ENCODE measurements at regions not wholly inside any gene's neighbourhood (a gene's known extent, or its start where the extent isn't known, plus 50 kb on each side); places are given as distances from the start of the nearest gene placed in this dataset.

DNA sequence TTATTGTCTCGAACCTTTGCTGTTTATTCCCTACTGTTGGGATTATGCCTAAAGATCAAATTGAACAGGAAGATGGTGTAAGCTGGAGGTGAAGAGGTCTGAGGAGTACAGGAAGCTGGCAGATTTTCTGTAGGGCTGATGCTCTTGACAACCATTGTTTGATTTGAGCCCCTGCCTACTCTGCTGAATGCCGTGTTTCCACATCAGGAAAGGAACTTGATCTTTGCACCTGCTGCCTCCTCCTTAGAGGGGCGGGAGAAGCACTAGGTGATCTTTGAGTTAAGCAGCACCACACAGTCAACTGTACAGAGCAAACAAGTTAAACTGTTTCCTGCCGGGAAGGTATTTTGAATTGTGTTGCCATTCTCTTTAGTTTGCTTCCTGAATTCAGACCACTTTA is 364.6 kb upstream of the EPHA6 start:
- no peak overlapping the region for H3K27ac Mint-ChIP-seq
- no peak overlapping the region for H3K4me3 ChIP-seq
- H3K4me3 Mint-ChIP-seq = no peak overlapping the region
- no peaks in the 10 kb centered on the region for H3K4me1 ChIP-seq (ENCODE audit: insufficient read depth)
- H3K4me2 ChIP-seq = no peak overlapping the region
- no peaks in the 10 kb centered on the region for H3K27me3 ChIP-seq (ENCODE audit: insufficient read depth)
- DNase-seq (ENCODE audit: low spot score) (peak; percentile 36), ATAC-seq (peak; percentile 79)
- H3K36me3 ChIP-seq (ENCODE audit: insufficient read depth) = no peaks in the 10 kb centered on the region
- H3K9me2 ChIP-seq (ENCODE audit: insufficient read depth) = no peaks in the 10 kb centered on the region
- H3K4me1 Mint-ChIP-seq = peaks cover 20% of the 10 kb centered on the region
- H3F3A ChIP-seq (replicated peaks; ENCODE audit: low read depth) = no peaks in the 10 kb centered on the region
- H2AFZ ChIP-seq = no peak overlapping the region
- no peak overlapping the region for H3K27ac ChIP-seq (ENCODE audit: low read depth)
- H3K9me3 Mint-ChIP-seq = no peaks in the 10 kb centered on the region; the same call in 2 of the 3 replicates
- no peaks in the 10 kb centered on the region for H3K79me2 ChIP-seq (replicated peaks; ENCODE audit: insufficient read depth)
- peaks cover 2% of the 10 kb centered on the region for H3K27me3 Mint-ChIP-seq (ENCODE audit: insufficient read depth, low read depth, poor library complexity)
- H4K20me1 ChIP-seq (replicated peaks; ENCODE audit: insufficient read depth) = no peaks in the 10 kb centered on the region
- no peak for TF ChIP-seq EZH2phosphoT487 (IDR thresholded peaks at IDR 0.05; ENCODE audit: unreplicated experiment)
- TF ChIP-seq ZNF114 (CRISPR knock-in tag; IDR thresholded peaks at IDR 0.05) = no peak
- TF ChIP-seq, protein P1, sequence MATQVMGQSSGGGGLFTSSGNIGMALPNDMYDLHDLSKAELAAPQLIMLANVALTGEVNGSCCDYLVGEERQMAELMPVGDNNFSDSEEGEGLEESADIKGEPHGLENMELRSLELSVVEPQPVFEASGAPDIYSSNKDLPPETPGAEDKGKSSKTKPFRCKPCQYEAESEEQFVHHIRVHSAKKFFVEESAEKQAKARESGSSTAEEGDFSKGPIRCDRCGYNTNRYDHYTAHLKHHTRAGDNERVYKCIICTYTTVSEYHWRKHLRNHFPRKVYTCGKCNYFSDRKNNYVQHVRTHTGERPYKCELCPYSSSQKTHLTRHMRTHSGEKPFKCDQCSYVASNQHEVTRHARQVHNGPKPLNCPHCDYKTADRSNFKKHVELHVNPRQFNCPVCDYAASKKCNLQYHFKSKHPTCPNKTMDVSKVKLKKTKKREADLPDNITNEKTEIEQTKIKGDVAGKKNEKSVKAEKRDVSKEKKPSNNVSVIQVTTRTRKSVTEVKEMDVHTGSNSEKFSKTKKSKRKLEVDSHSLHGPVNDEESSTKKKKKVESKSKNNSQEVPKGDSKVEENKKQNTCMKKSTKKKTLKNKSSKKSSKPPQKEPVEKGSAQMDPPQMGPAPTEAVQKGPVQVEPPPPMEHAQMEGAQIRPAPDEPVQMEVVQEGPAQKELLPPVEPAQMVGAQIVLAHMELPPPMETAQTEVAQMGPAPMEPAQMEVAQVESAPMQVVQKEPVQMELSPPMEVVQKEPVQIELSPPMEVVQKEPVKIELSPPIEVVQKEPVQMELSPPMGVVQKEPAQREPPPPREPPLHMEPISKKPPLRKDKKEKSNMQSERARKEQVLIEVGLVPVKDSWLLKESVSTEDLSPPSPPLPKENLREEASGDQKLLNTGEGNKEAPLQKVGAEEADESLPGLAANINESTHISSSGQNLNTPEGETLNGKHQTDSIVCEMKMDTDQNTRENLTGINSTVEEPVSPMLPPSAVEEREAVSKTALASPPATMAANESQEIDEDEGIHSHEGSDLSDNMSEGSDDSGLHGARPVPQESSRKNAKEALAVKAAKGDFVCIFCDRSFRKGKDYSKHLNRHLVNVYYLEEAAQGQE (IDR thresholded peaks at IDR 0.05; ENCODE audit: unreplicated experiment) = no peak
- TF ChIP-seq, protein P2, sequence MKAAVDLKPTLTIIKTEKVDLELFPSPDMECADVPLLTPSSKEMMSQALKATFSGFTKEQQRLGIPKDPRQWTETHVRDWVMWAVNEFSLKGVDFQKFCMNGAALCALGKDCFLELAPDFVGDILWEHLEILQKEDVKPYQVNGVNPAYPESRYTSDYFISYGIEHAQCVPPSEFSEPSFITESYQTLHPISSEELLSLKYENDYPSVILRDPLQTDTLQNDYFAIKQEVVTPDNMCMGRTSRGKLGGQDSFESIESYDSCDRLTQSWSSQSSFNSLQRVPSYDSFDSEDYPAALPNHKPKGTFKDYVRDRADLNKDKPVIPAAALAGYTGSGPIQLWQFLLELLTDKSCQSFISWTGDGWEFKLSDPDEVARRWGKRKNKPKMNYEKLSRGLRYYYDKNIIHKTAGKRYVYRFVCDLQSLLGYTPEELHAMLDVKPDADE (IDR thresholded peaks at IDR 0.05) = no peak
- TF ChIP-seq STAT1 (IDR thresholded peaks at IDR 0.05; ENCODE audit: unreplicated experiment) = no peak
- no peak for TF ChIP-seq NANOG (IDR thresholded peaks at IDR 0.05; ENCODE audit: borderline replicate concordance)
- no peak for TF ChIP-seq JUNB (IDR thresholded peaks at IDR 0.05; ENCODE audit: unreplicated experiment)
- TF ChIP-seq, protein P3, sequence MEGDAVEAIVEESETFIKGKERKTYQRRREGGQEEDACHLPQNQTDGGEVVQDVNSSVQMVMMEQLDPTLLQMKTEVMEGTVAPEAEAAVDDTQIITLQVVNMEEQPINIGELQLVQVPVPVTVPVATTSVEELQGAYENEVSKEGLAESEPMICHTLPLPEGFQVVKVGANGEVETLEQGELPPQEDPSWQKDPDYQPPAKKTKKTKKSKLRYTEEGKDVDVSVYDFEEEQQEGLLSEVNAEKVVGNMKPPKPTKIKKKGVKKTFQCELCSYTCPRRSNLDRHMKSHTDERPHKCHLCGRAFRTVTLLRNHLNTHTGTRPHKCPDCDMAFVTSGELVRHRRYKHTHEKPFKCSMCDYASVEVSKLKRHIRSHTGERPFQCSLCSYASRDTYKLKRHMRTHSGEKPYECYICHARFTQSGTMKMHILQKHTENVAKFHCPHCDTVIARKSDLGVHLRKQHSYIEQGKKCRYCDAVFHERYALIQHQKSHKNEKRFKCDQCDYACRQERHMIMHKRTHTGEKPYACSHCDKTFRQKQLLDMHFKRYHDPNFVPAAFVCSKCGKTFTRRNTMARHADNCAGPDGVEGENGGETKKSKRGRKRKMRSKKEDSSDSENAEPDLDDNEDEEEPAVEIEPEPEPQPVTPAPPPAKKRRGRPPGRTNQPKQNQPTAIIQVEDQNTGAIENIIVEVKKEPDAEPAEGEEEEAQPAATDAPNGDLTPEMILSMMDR (conservative IDR thresholded peaks at IDR 0.05; ENCODE audit: low read depth in 2 of 2) = no peak
- TF ChIP-seq, protein P4, sequence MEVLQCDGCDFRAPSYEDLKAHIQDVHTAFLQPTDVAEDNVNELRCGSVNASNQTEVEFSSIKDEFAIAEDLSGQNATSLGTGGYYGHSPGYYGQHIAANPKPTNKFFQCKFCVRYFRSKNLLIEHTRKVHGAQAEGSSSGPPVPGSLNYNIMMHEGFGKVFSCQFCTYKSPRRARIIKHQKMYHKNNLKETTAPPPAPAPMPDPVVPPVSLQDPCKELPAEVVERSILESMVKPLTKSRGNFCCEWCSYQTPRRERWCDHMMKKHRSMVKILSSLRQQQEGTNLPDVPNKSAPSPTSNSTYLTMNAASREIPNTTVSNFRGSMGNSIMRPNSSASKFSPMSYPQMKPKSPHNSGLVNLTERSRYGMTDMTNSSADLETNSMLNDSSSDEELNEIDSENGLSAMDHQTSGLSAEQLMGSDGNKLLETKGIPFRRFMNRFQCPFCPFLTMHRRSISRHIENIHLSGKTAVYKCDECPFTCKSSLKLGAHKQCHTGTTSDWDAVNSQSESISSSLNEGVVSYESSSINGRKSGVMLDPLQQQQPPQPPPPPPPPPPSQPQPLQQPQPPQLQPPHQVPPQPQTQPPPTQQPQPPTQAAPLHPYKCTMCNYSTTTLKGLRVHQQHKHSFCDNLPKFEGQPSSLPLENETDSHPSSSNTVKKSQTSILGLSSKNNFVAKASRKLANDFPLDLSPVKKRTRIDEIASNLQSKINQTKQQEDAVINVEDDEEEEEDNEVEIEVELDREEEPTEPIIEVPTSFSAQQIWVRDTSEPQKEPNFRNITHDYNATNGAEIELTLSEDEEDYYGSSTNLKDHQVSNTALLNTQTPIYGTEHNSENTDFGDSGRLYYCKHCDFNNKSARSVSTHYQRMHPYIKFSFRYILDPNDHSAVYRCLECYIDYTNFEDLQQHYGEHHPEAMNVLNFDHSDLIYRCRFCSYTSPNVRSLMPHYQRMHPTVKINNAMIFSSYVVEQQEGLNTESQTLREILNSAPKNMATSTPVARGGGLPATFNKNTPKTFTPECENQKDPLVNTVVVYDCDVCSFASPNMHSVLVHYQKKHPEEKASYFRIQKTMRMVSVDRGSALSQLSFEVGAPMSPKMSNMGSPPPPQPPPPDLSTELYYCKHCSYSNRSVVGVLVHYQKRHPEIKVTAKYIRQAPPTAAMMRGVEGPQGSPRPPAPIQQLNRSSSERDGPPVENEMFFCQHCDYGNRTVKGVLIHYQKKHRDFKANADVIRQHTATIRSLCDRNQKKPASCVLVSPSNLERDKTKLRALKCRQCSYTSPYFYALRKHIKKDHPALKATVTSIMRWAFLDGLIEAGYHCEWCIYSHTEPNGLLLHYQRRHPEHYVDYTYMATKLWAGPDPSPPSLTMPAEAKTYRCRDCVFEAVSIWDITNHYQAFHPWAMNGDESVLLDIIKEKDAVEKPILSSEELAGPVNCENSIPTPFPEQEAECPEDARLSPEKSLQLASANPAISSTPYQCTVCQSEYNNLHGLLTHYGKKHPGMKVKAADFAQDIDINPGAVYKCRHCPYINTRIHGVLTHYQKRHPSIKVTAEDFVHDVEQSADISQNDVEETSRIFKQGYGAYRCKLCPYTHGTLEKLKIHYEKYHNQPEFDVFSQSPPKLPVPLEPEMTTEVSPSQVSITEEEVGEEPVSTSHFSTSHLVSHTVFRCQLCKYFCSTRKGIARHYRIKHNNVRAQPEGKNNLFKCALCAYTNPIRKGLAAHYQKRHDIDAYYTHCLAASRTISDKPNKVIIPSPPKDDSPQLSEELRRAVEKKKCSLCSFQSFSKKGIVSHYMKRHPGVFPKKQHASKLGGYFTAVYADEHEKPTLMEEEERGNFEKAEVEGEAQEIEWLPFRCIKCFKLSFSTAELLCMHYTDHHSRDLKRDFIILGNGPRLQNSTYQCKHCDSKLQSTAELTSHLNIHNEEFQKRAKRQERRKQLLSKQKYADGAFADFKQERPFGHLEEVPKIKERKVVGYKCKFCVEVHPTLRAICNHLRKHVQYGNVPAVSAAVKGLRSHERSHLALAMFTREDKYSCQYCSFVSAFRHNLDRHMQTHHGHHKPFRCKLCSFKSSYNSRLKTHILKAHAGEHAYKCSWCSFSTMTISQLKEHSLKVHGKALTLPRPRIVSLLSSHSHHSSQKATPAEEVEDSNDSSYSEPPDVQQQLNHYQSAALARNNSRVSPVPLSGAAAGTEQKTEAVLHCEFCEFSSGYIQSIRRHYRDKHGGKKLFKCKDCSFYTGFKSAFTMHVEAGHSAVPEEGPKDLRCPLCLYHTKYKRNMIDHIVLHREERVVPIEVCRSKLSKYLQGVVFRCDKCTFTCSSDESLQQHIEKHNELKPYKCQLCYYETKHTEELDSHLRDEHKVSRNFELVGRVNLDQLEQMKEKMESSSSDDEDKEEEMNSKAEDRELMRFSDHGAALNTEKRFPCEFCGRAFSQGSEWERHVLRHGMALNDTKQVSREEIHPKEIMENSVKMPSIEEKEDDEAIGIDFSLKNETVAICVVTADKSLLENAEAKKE (CRISPR knock-in tag; IDR thresholded peaks at IDR 0.05) = no peak
- TF ChIP-seq CREB1 (CRISPR knock-in tag; IDR thresholded peaks at IDR 0.05; ENCODE audit: low read depth) = no peak
- TF ChIP-seq ZNF331 (CRISPR knock-in tag; IDR thresholded peaks at IDR 0.05; ENCODE audit: low read depth) = no peak
- TF ChIP-seq EZH2 (IDR thresholded peaks at IDR 0.05; ENCODE audit: low read depth, unreplicated experiment) = no peak
- no peak for TF ChIP-seq POLR2AphosphoS5 (IDR thresholded peaks at IDR 0.05; ENCODE audit: low read depth)
- H3K36me3 Mint-ChIP-seq (ENCODE audit: low read depth) = no peaks in the 10 kb centered on the region
